ENCODE measurements at regions not wholly inside any gene's neighbourhood (a gene's known extent, or its start where the extent isn't known, plus 50 kb on each side); places are given as distances from the start of the nearest gene placed in this dataset.

GRCh38 chr2:41087946-41088345 lies 636.1 kb upstream of the SLC8A1 start:
- CTCF ChIA-PET (ENCODE audit: unreplicated experiment): no interaction called here
- no peak for TF ChIP-seq EZH2phosphoT487 (IDR thresholded peaks at IDR 0.05; ENCODE audit: borderline replicate concordance, low read depth, low read length)
- Histone ChIP-seq H3K79me2 (ENCODE audit: insufficient read depth, low read depth, low read length) (no peaks in the 10 kb centered on the region), H3K36me3 (ENCODE audit: insufficient read depth, low read length) (no peaks in the 10 kb centered on the region), H3K4me3 (ENCODE audit: low read depth, low read length, poor library complexity, severe bottlenecking) (no peak overlapping the region), H3K4me2 (ENCODE audit: low read length) (no peak overlapping the region), H3K9me2 (ENCODE audit: insufficient read depth, low read length) (no peaks in the 10 kb centered on the region), H3K9me3 (ENCODE audit: low read length) (no peaks in the 10 kb centered on the region), H2AFZ (ENCODE audit: low read length) (no peak overlapping the region), H3K4me1 (ENCODE audit: insufficient read depth, low read length, poor library complexity, severe bottlenecking) (no peaks in the 10 kb centered on the region), H3K27ac (ENCODE audit: low read depth, low read length, poor library complexity, severe bottlenecking) (no peak overlapping the region), H4K20me1 (ENCODE audit: insufficient read depth, low read length) (no peaks in the 10 kb centered on the region)
- intact Hi-C loops (cut with micrococcal nuclease; ENCODE audit: unreplicated experiment): no loop called here
- no peak for DNase-seq (ENCODE audit: low spot score)
- POLR2A ChIA-PET: no interaction called here
- no TSS peak for BruUV-seq (replicated peaks)

- CTCF ChIA-PET (ENCODE audit: unreplicated experiment): no interaction called here
- no peak overlapping the region for H3K4me2 ChIP-seq (ENCODE audit: low read length)
- no peak for TF ChIP-seq EZH2phosphoT487 (IDR thresholded peaks at IDR 0.05; ENCODE audit: borderline replicate concordance, low read depth, low read length)
- no peak for TF ChIP-seq CTCF (conservative IDR thresholded peaks at IDR 0.05; ENCODE audit: low read length)
Measured at GRCh38 chr2:41101281-41101680, 649.4 kb upstream of the SLC8A1 start.

GRCh38 chr2:41109744-41110143 lies 657.9 kb upstream of the SLC8A1 start:
- Histone ChIP-seq H3K79me2 (ENCODE audit: insufficient read depth, low read depth, low read length) (no peaks in the 10 kb centered on the region), H3K4me2 (ENCODE audit: low read length) (no peak overlapping the region), H3K27ac (ENCODE audit: low read depth, low read length, poor library complexity, severe bottlenecking) (no peak overlapping the region), H3K36me3 (ENCODE audit: insufficient read depth, low read length) (no peaks in the 10 kb centered on the region), H3K4me3 (ENCODE audit: low read depth, low read length, poor library complexity, severe bottlenecking) (no peak overlapping the region), H4K20me1 (ENCODE audit: insufficient read depth, low read length) (no peaks in the 10 kb centered on the region), H3K4me1 (ENCODE audit: insufficient read depth, low read length, poor library complexity, severe bottlenecking) (no peaks in the 10 kb centered on the region), H3K9me3 (ENCODE audit: low read length) (no peaks in the 10 kb centered on the region), H3K9me2 (ENCODE audit: insufficient read depth, low read length) (no peaks in the 10 kb centered on the region), H2AFZ (ENCODE audit: low read length) (no peak overlapping the region)
- BruUV-seq (replicated peaks): no TSS peak
- ChIA-PET CTCF (ENCODE audit: unreplicated experiment) (no interaction called here), POLR2A (no interaction called here)
- TF ChIP-seq CTCF (conservative IDR thresholded peaks at IDR 0.05; ENCODE audit: low read length): no peak
- TF ChIP-seq EZH2phosphoT487 (IDR thresholded peaks at IDR 0.05; ENCODE audit: borderline replicate concordance, low read depth, low read length): no peak
- DNase-seq (ENCODE audit: low spot score): no peak
- intact Hi-C loops (cut with micrococcal nuclease; ENCODE audit: unreplicated experiment): no loop called here

More at GRCh38 chr2:41101281-41101680, 649.4 kb upstream of the SLC8A1 start:
- Histone ChIP-seq H3K4me3 (ENCODE audit: low read depth, low read length, poor library complexity, severe bottlenecking) (no peak overlapping the region), H2AFZ (ENCODE audit: low read length) (no peak overlapping the region), H4K20me1 (ENCODE audit: insufficient read depth, low read length) (no peaks in the 10 kb centered on the region), H3K79me2 (ENCODE audit: insufficient read depth, low read depth, low read length) (no peaks in the 10 kb centered on the region), H3K9me2 (ENCODE audit: insufficient read depth, low read length) (no peaks in the 10 kb centered on the region), H3K36me3 (ENCODE audit: insufficient read depth, low read length) (no peaks in the 10 kb centered on the region), H3K27ac (ENCODE audit: low read depth, low read length, poor library complexity, severe bottlenecking) (no peak overlapping the region), H3K4me1 (ENCODE audit: insufficient read depth, low read length, poor library complexity, severe bottlenecking) (no peaks in the 10 kb centered on the region), H3K9me3 (ENCODE audit: low read length) (no peaks in the 10 kb centered on the region)
- BruUV-seq (replicated peaks): no TSS peak
- intact Hi-C loops (cut with micrococcal nuclease; ENCODE audit: unreplicated experiment): no loop called here
- POLR2A ChIA-PET: interaction anchor here (0.5 kb wide), 1 partner anchor 648 kb away, joined by 5 read pairs; no protein-coding TSS in a partner anchor
- DNase-seq (ENCODE audit: low spot score): no peak
